Keratinocyte (primary cell): ENCODE measurements at regions not wholly inside any gene's neighbourhood (a gene's known extent, or its start where the extent isn't known, plus 50 kb on each side); places are given as distances from the start of the nearest gene placed in this dataset.

Source experiments
- DNase-seq: peaks from one replicate; pipeline ENCODE4 v3.0.0-alpha.2; 2011; ENCODE audit warnings: low read depth, missing footprints, low spot score
- FAIRE-seq: peaks from 2 replicates; lab custom pipeline; 2011; peaks lifted over from hg19 to GRCh38; lab: Jason Lieb, UNC
- H2AFZ ChIP-seq: 2 replicates; pipeline ENCODE4 v1.6.0; 2012; ENCODE audit warnings: low read length, control low read depth, inconsistent platforms; ENCODE audit not compliant: control insufficient read depth
- H3K27ac ChIP-seq: 2 replicates; pipeline ENCODE4 v1.5.1; 2011; ENCODE audit warnings: low read length; ENCODE audit not compliant: control insufficient read depth, insufficient read depth
- H3K27me3 ChIP-seq: 3 replicates; pipeline ENCODE4 v1.6.0; 2011; ENCODE audit warnings: low read length; ENCODE audit not compliant: control insufficient read depth, insufficient read depth; ENCODE audit errors: extremely low read depth
- H3K36me3 ChIP-seq, 2 experiments: 2 replicates in 1 of 2; 3 replicates in 1 of 2; pipeline ENCODE4 v1.5.1; 2011; ENCODE audit warnings: low read length in 2 of 2, mild to moderate bottlenecking in 1 of 2; ENCODE audit not compliant: control insufficient read depth in 2 of 2, insufficient read depth in 2 of 2; ENCODE audit errors: extremely low read depth in 1 of 2
- H3K4me1 ChIP-seq: 3 replicates; pipeline ENCODE4 v1.5.1; 2011; ENCODE audit warnings: low read length; ENCODE audit not compliant: control insufficient read depth, insufficient read depth; ENCODE audit errors: extremely low read depth
- H3K4me2 ChIP-seq: 3 replicates; pipeline ENCODE4 v1.6.0; 2011; ENCODE audit warnings: low read depth, low read length; ENCODE audit not compliant: control insufficient read depth, insufficient read depth; ENCODE audit errors: extremely low read depth
- H3K4me3 ChIP-seq, 3 experiments: fragments of 200-600 bp in 1 of 3; sonication (generic) in 1 of 3; 2 replicates in 2 of 3; 3 replicates in 1 of 3; pipeline ENCODE4 v1.5.1; 2011 to 2016; ENCODE audit warnings: low read length in 3 of 3, mild to moderate bottlenecking in 3 of 3, control low read depth in 2 of 3, inconsistent platforms in 1 of 3, low read depth in 1 of 3, mixed read lengths in 1 of 3, mixed run types in 1 of 3, moderate library complexity in 1 of 3; ENCODE audit not compliant: control insufficient read depth in 2 of 3, insufficient read depth in 2 of 3; ENCODE audit errors: extremely low read depth in 1 of 3
- H3K79me2 ChIP-seq: 2 replicates; pipeline ENCODE4 v1.6.0; 2012; ENCODE audit warnings: low read length; ENCODE audit not compliant: control insufficient read depth, insufficient read depth
- H3K9ac ChIP-seq: 3 replicates; pipeline ENCODE4 v1.6.0; 2011; ENCODE audit warnings: low read length; ENCODE audit not compliant: control insufficient read depth, insufficient read depth; ENCODE audit errors: extremely low read depth
- H3K9me1 ChIP-seq: 3 replicates; pipeline ENCODE4 v1.6.0; 2011; ENCODE audit warnings: low read length; ENCODE audit not compliant: control insufficient read depth, insufficient read depth; ENCODE audit errors: extremely low read depth
- H3K9me3 ChIP-seq: 2 replicates; pipeline ENCODE4 v1.5.1; 2012; ENCODE audit warnings: low read depth, low read length; ENCODE audit not compliant: control insufficient read depth
- H4K20me1 ChIP-seq: 3 replicates; pipeline ENCODE4 v1.6.0; 2011; ENCODE audit warnings: low read length; ENCODE audit not compliant: control insufficient read depth, insufficient read depth; ENCODE audit errors: extremely low read depth
- CTCF ChIP-seq, 3 experiments: IDR thresholded peaks in 1 of 3; conservative IDR thresholded peaks in 1 of 3; optimal IDR thresholded peaks in 1 of 3; 2 replicates in 2 of 3; 3 replicates in 1 of 3; pipeline versions ENCODE3 to v1.5.1; 2011; ENCODE audit warnings: low read length in 3 of 3, mild to moderate bottlenecking in 3 of 3, moderate library complexity in 2 of 3, control low read depth in 1 of 3, inconsistent platforms in 1 of 3; ENCODE audit not compliant: insufficient read depth in 2 of 3; ENCODE audit errors: extremely low read depth in 1 of 3
- EZH2 ChIP-seq: IDR thresholded peaks from one replicate; pipeline ENCODE4 v1.6.1; 2012; ENCODE audit warnings: inconsistent platforms, mild to moderate bottlenecking, low read length, moderate library complexity
- dilution Hi-C: fragments of 300-500 bp; cut with MboI; formaldehyde crosslinking; loops from one replicate; pipeline ENCODE4 v1.7.0; 2020; ENCODE audit warnings: low sequenced_read_pairs; ENCODE audit not compliant: extremely low pct_ligation_motif_present

GRCh38 chr2:134776836-134777235 is 58.0 kb upstream of the TMEM163 start:
- no peaks in the 10 kb centered on the region for H3K79me2 ChIP-seq
- no peak overlapping the region for H2AFZ ChIP-seq
- DNase-seq (no peak), FAIRE-seq (no peak)
- dilution Hi-C loops = no loop called here
- H3K4me3 ChIP-seq = no peak overlapping the region
- H3K9me1 ChIP-seq = no peaks in the 10 kb centered on the region
- no peaks in the 10 kb centered on the region for H4K20me1 ChIP-seq
- H3K4me2 ChIP-seq = no peak overlapping the region
- peaks cover 34% of the 10 kb centered on the region for H3K4me1 ChIP-seq
- no peak overlapping the region for H3K27ac ChIP-seq
- no peaks in the 10 kb centered on the region for H3K9me3 ChIP-seq
- H3K27me3 ChIP-seq = no peaks in the 10 kb centered on the region
- H3K36me3 ChIP-seq = no peaks in the 10 kb centered on the region
- H3K9ac ChIP-seq = no peak overlapping the region
- TF ChIP-seq CTCF (optimal IDR thresholded peaks at IDR 0.05 in 1 of 3, IDR thresholded peaks at IDR 0.05 in 1 of 3, conservative IDR thresholded peaks at IDR 0.05 in 1 of 3; ENCODE audit: extremely low read depth in 1 of 3, insufficient read depth in 2 of 3, low read length in 3 of 3) = no peak
- no peak for TF ChIP-seq EZH2

GRCh38 chr2:134777593-134777992 is 58.8 kb upstream of the TMEM163 start:
- no peak overlapping the region for H3K27ac ChIP-seq
- H4K20me1 ChIP-seq = no peaks in the 10 kb centered on the region
- no peaks in the 10 kb centered on the region for H3K9me3 ChIP-seq
- H3K9ac ChIP-seq = no peak overlapping the region
- H2AFZ ChIP-seq = no peak overlapping the region
- no peak overlapping the region for H3K4me3 ChIP-seq
- no peak for DNase-seq
- no peaks in the 10 kb centered on the region for H3K27me3 ChIP-seq
- no peak for FAIRE-seq
- H3K4me1 ChIP-seq = peaks cover 34% of the 10 kb centered on the region
- H3K79me2 ChIP-seq = no peaks in the 10 kb centered on the region
- no peaks in the 10 kb centered on the region for H3K9me1 ChIP-seq
- no peak overlapping the region for H3K4me2 ChIP-seq
- H3K36me3 ChIP-seq = no peaks in the 10 kb centered on the region
- dilution Hi-C loops = no loop called here
- no peak for TF ChIP-seq EZH2
- TF ChIP-seq CTCF (optimal IDR thresholded peaks at IDR 0.05 in 1 of 3, IDR thresholded peaks at IDR 0.05 in 1 of 3, conservative IDR thresholded peaks at IDR 0.05 in 1 of 3; ENCODE audit: extremely low read depth in 1 of 3, insufficient read depth in 2 of 3, low read length in 3 of 3) = no peak
